HCT116 (cell line): ENCODE measurements at regions not wholly inside any gene's neighbourhood (a gene's known extent, or its start where the extent isn't known, plus 50 kb on each side); places are given as distances from the start of the nearest gene placed in this dataset.

Source experiments
- ATAC-seq: fragments of 200-7000 bp; cut with Tn5 transposase; 2 replicates; pipeline ENCODE4 v1.9.1; 2020; ENCODE audit warnings: mild to moderate bottlenecking, moderate library complexity
- BruUV-seq: library from RNA; stranded (reverse); fragments of 400-500 nt; replicated peaks from 2 replicates; lab custom pipeline; 2021; lab: Mats Ljungman, UMichigan
- CTCF ChIA-PET: fragments of 300-600 bp; sonication (Branson Sonifier 250); formaldehyde crosslinking; loops from one replicate; lab custom pipeline; 2021; ENCODE audit warnings: antibody characterized with exemption; lab: Charles Lee
- POLR2A ChIA-PET: fragments of 300-600, 350-600 bp; sonication (Branson Sonifier 250); formaldehyde crosslinking; loops from one replicate; lab custom pipeline; 2021; ENCODE audit warnings: antibody characterized with exemption; lab: Charles Lee
- RAD21 ChIA-PET, 2 experiments: fragments of 300-600 bp; sonication (Branson Sonifier 250); formaldehyde crosslinking; loops; one replicate each; lab custom pipeline; 2023; ENCODE audit warnings: low total read pairs in 2 of 2; ENCODE audit not compliant: uncharacterized antibody in 2 of 2, unreplicated experiment in 2 of 2, low non-redundant PET in 1 of 2; lab: Charles Lee
- DNase-seq: peaks from one replicate; pipeline ENCODE4 v3.0.0-alpha.2; 2010; ENCODE audit warnings: low read depth, low spot score
- H2AFZ ChIP-seq: fragments of 200-600 bp; shearing (Covaris generic), sonication (generic); 2 replicates; pipeline ENCODE4 v1.6.1; 2017; ENCODE audit warnings: low read depth, mixed run types, mixed read lengths, antibody characterized with exemption, low read length; ENCODE audit not compliant: poor library complexity, severe bottlenecking
- H3K27ac ChIP-seq: 2 replicates; pipeline ENCODE4 v1.5.1; 2012; ENCODE audit warnings: low read depth, low read length
- H3K27me3 ChIP-seq: fragments of 200-600 bp; sonication (generic); 2 replicates; pipeline ENCODE4 v1.6.1; 2016; ENCODE audit warnings: mixed run types, low read length, mixed read lengths; ENCODE audit not compliant: insufficient read depth
- H3K36me3 ChIP-seq, 2 experiments: fragments of 200-500 bp in 1 of 2; fragments of 200-600 bp in 1 of 2; sonication (Bioruptor generic) in 1 of 2; sonication (generic) in 1 of 2; 2 replicates each; pipeline versions ENCODE4 v1.5.1 to v1.6.1; 2014 to 2016; ENCODE audit warnings: low read length in 2 of 2, inconsistent platforms in 1 of 2, mixed read lengths in 1 of 2, mixed run types in 1 of 2; ENCODE audit not compliant: insufficient read depth in 2 of 2, control insufficient read depth in 1 of 2
- H3K4me1 ChIP-seq, 2 experiments: fragments of 200-600 bp in 1 of 2; sonication (generic) in 1 of 2; 2 replicates each; pipeline versions ENCODE4 v1.5.1 to v1.6.1; 2012 to 2017; ENCODE audit warnings: low read length in 2 of 2, inconsistent platforms in 1 of 2, mild to moderate bottlenecking in 1 of 2, mixed read lengths in 1 of 2, mixed run types in 1 of 2, moderate library complexity in 1 of 2; ENCODE audit not compliant: insufficient read depth in 2 of 2, control insufficient read depth in 1 of 2
- H3K4me2 ChIP-seq: fragments of 200-600 bp; sonication (generic); 2 replicates; pipeline ENCODE4 v1.6.1; 2017; ENCODE audit warnings: mixed run types, low read length, mixed read lengths
- H3K4me3 ChIP-seq, 2 experiments: fragments of 200-600 bp in 1 of 2; sonication (generic) in 1 of 2; replicated peaks in 1 of 2; 2 replicates each; pipeline ENCODE4 v1.5.1; 2011 to 2016; ENCODE audit warnings: low read length in 2 of 2, control low read depth in 1 of 2, low read depth in 1 of 2, mild to moderate bottlenecking in 1 of 2, mixed read lengths in 1 of 2, mixed run types in 1 of 2
- H3K79me2 ChIP-seq: fragments of 200-600 bp; sonication (generic); 2 replicates; pipeline ENCODE4 v1.6.1; 2017; ENCODE audit warnings: mild to moderate bottlenecking, mixed run types, low read length, moderate library complexity, mixed read lengths; ENCODE audit not compliant: insufficient read depth
- H3K9ac ChIP-seq: fragments of 200-600 bp; sonication (generic); 2 replicates; pipeline ENCODE4 v1.6.1; 2016; ENCODE audit warnings: low read length, mixed read lengths
- H3K9me2 ChIP-seq: fragments of 200-600 bp; sonication (generic), shearing (Covaris generic); 2 replicates; pipeline ENCODE4 v1.6.1; 2017; ENCODE audit warnings: mixed run types, mild to moderate bottlenecking, moderate library complexity; ENCODE audit not compliant: insufficient read depth
- H3K9me3 ChIP-seq, 2 experiments: fragments of 200-500 bp in 1 of 2; fragments of 200-600 bp in 1 of 2; sonication (Bioruptor generic) in 1 of 2; sonication (generic) in 1 of 2; 2 replicates each; pipeline ENCODE4 v1.6.1; 2014 to 2017; ENCODE audit warnings: low read length in 2 of 2, mixed read lengths in 2 of 2, inconsistent platforms in 1 of 2, low read depth in 1 of 2, mild to moderate bottlenecking in 1 of 2, mixed run types in 1 of 2, moderate library complexity in 1 of 2; ENCODE audit not compliant: control insufficient read depth in 1 of 2, insufficient read depth in 1 of 2
- H4K20me1 ChIP-seq: fragments of 200-600 bp; sonication (generic), shearing (Covaris generic); 2 replicates; pipeline ENCODE4 v1.6.1; 2017; ENCODE audit warnings: mixed run types, mild to moderate bottlenecking, moderate library complexity; ENCODE audit not compliant: insufficient read depth
- CBX3 ChIP-seq: IDR thresholded peaks from 2 replicates; pipeline ENCODE4 v1.6.1; 2012; ENCODE audit warnings: low read depth
- EGR1 ChIP-seq: IDR thresholded peaks from 2 replicates; pipeline ENCODE4 v1.6.1; 2012; ENCODE audit warnings: low read depth
- ELF1 ChIP-seq: IDR thresholded peaks from 2 replicates; pipeline ENCODE4 v1.6.1; 2012; ENCODE audit warnings: low read depth, borderline replicate concordance
- EZH2 ChIP-seq: fragments of 200-600 bp; sonication (generic); IDR thresholded peaks from 2 replicates; pipeline ENCODE4 v1.6.1; 2017; ENCODE audit warnings: antibody characterized with exemption, mixed run types
- EZH2phosphoT487 ChIP-seq: fragments of 200-600 bp; IDR thresholded peaks from 2 replicates; pipeline ENCODE4 v1.6.1; 2018; ENCODE audit warnings: antibody characterized with exemption, borderline replicate concordance
- FOSL1 ChIP-seq: IDR thresholded peaks from 2 replicates; pipeline ENCODE4 v1.6.1; 2012; ENCODE audit warnings: low read depth
- JUND ChIP-seq: IDR thresholded peaks from 2 replicates; pipeline ENCODE4 v1.6.1; 2012
- MAX ChIP-seq: IDR thresholded peaks from 2 replicates; pipeline ENCODE4 v1.6.1; 2012
- POLR2A ChIP-seq: IDR thresholded peaks from 2 replicates; pipeline ENCODE4 v1.7.0; 2011; ENCODE audit warnings: borderline replicate concordance; ENCODE audit not compliant: insufficient read depth, insufficient read length; ENCODE audit errors: extremely low read depth
- POLR2AphosphoS5 ChIP-seq: IDR thresholded peaks from 2 replicates; pipeline ENCODE4 v1.6.1; 2011; ENCODE audit warnings: mild to moderate bottlenecking, low read depth, low read length, moderate library complexity
- RAD21 ChIP-seq: IDR thresholded peaks from 2 replicates; pipeline ENCODE4 v1.6.1; 2012; ENCODE audit warnings: low read depth, mild to moderate bottlenecking
- SIN3A ChIP-seq: IDR thresholded peaks from 2 replicates; pipeline ENCODE4 v1.6.1; 2012; ENCODE audit warnings: low read depth
- SRF ChIP-seq: IDR thresholded peaks from 2 replicates; pipeline ENCODE4 v1.6.1; 2012; ENCODE audit warnings: low read depth
- TCF7L2 ChIP-seq: IDR thresholded peaks from 2 replicates; pipeline ENCODE4 v1.7.0; 2011; ENCODE audit warnings: borderline replicate concordance, inconsistent platforms; ENCODE audit not compliant: insufficient read depth, insufficient read length; ENCODE audit errors: extremely low read depth
- YY1 ChIP-seq: IDR thresholded peaks from 2 replicates; pipeline ENCODE4 v1.6.1; 2011; ENCODE audit warnings: low read length, low read depth, moderate library complexity, mild to moderate bottlenecking; ENCODE audit not compliant: insufficient replicate concordance; ENCODE audit errors: extremely low read depth
- ZBTB33 ChIP-seq: IDR thresholded peaks from 2 replicates; pipeline ENCODE4 v1.6.1; 2011; ENCODE audit warnings: mild to moderate bottlenecking, low read length, moderate library complexity; ENCODE audit not compliant: insufficient replicate concordance; ENCODE audit errors: extremely low read depth
- ZFX ChIP-seq: fragments of 450-650 bp; IDR thresholded peaks from 2 replicates; pipeline ENCODE4 v1.6.1; 2017
- ZNF274 ChIP-seq: fragments of 200-500 bp; sonication (Bioruptor generic); IDR thresholded peaks from 2 replicates; pipeline ENCODE4 v1.6.1; 2014; ENCODE audit warnings: mild to moderate bottlenecking, low read depth, low read length, inconsistent platforms
- intact Hi-C: fragments of 100-400 bp; cut with micrococcal nuclease; formaldehyde crosslinking; loops from 2 replicates; pipeline ENCODE4 v1.10.0; 2022

GRCh38 chr4:126825083-126825482 lies 807.7 kb upstream of the INTU start:
- ATAC-seq: no peak

More at GRCh38 chr4:126825083-126825482, 807.7 kb upstream of the INTU start:
- Histone ChIP-seq H3K36me3 (no peaks in the 10 kb centered on the region), H3K9me2 (no peaks in the 10 kb centered on the region), H3K79me2 (no peaks in the 10 kb centered on the region), H3K9me3 (no peaks in the 10 kb centered on the region), H4K20me1 (no peaks in the 10 kb centered on the region), H3K4me3 (no peak overlapping the region), H3K4me1 (no peaks in the 10 kb centered on the region), H2AFZ (no peak overlapping the region), H3K27me3 (no peaks in the 10 kb centered on the region), H3K4me2 (no peak overlapping the region), H3K9ac (no peak overlapping the region), H3K27ac (no peak overlapping the region)
- intact Hi-C loops: no loop called here
- ChIA-PET CTCF (no interaction called here), POLR2A (no interaction called here), RAD21 (no interaction called here)
- no TSS peak for BruUV-seq
- DNase-seq: no peak
- TF ChIP-seq CBX3 (no peak), EZH2 (no peak), SRF (no peak), MAX (no peak), ZNF274 (no peak), RAD21 (no peak), ZFX (no peak), EGR1 (no peak), ELF1 (no peak), JUND (no peak), YY1 (no peak), ZBTB33 (no peak), EZH2phosphoT487 (no peak), FOSL1 (no peak), SIN3A (no peak), TCF7L2 (no peak), POLR2A (no peak), POLR2AphosphoS5 (no peak)
